H9 (cell line): ENCODE measurements at regions not wholly inside any gene's neighbourhood (a gene's known extent, or its start where the extent isn't known, plus 50 kb on each side); places are given as distances from the start of the nearest gene placed in this dataset.
A peak's percentile ranks its signal among the peaks of the same experiment; 100 is the strongest.

ENCODE experiments used
- DNase-seq: peaks from one replicate; pipeline ENCODE4 v3.0.0-alpha.2; 2017
- H2AFZ ChIP-seq: one replicate; pipeline ENCODE4 v1.6.1; 2013; ENCODE audit warnings: mild to moderate bottlenecking, low read length, control low read depth, moderate library complexity
- H2AK5ac ChIP-seq: 2 replicates; pipeline ENCODE4 v1.6.1; 2013; ENCODE audit warnings: low read length, control low read depth, mixed read lengths; ENCODE audit not compliant: insufficient read length
- H2BK120ac ChIP-seq: one replicate; pipeline ENCODE4 v1.6.1; 2013; ENCODE audit warnings: low read depth, mild to moderate bottlenecking, low read length, control low read depth, inconsistent platforms; ENCODE audit not compliant: poor library complexity, severe bottlenecking
- H2BK12ac ChIP-seq: 2 replicates; pipeline ENCODE4 v1.6.1; 2013; ENCODE audit warnings: low read length, control low read depth, mixed read lengths, low read depth; ENCODE audit not compliant: insufficient read length
- H2BK15ac ChIP-seq: 2 replicates; pipeline ENCODE4 v1.6.1; 2013; ENCODE audit warnings: low read depth, low read length, control low read depth
- H2BK20ac ChIP-seq: one replicate; pipeline ENCODE4 v1.6.1; 2013; ENCODE audit warnings: low read depth, mild to moderate bottlenecking, low read length, control low read depth, inconsistent platforms; ENCODE audit not compliant: poor library complexity, severe bottlenecking
- H2BK5ac ChIP-seq: 2 replicates; pipeline ENCODE4 v1.6.1; 2013; ENCODE audit warnings: low read length, control low read depth, mixed read lengths; ENCODE audit not compliant: insufficient read length
- H3K14ac ChIP-seq: 2 replicates; pipeline ENCODE4 v1.6.1; 2013; ENCODE audit warnings: low read length, control low read depth; ENCODE audit not compliant: insufficient read depth
- H3K18ac ChIP-seq: 2 replicates; pipeline ENCODE4 v1.6.1; 2013; ENCODE audit warnings: low read depth, mild to moderate bottlenecking, mixed read lengths, low read length, control low read depth; ENCODE audit not compliant: insufficient read length
- H3K23ac ChIP-seq: 2 replicates; pipeline ENCODE4 v1.6.1; 2013; ENCODE audit warnings: low read length, control low read depth, mixed read lengths, low read depth; ENCODE audit not compliant: insufficient read length
- H3K23me2 ChIP-seq: 2 replicates; pipeline ENCODE4 v1.6.1; 2013; ENCODE audit warnings: low read depth, mild to moderate bottlenecking, mixed read lengths, low read length, control low read depth; ENCODE audit not compliant: insufficient read length, poor library complexity, severe bottlenecking
- H3K27ac ChIP-seq: 2 replicates; pipeline ENCODE4 v1.5.1; 2013; ENCODE audit warnings: low read length, control low read depth, mixed read lengths, low read depth; ENCODE audit not compliant: insufficient read length
- H3K27me3 ChIP-seq: 2 replicates; pipeline ENCODE4 v1.6.1; 2013; ENCODE audit warnings: low read length, control low read depth, inconsistent platforms; ENCODE audit not compliant: insufficient read depth
- H3K4ac ChIP-seq: 2 replicates; pipeline ENCODE4 v1.6.1; 2013; ENCODE audit warnings: low read depth, mild to moderate bottlenecking, control low read depth, inconsistent platforms, low read length, moderate library complexity
- H3K4me1 ChIP-seq: 2 replicates; pipeline ENCODE4 v1.6.1; 2013; ENCODE audit warnings: low read length, control low read depth, inconsistent platforms; ENCODE audit not compliant: insufficient read depth
- H3K4me2 ChIP-seq: 2 replicates; pipeline ENCODE4 v1.6.1; 2013; ENCODE audit warnings: low read length, control low read depth, mixed read lengths; ENCODE audit not compliant: insufficient read length, insufficient read depth
- H3K56ac ChIP-seq: 2 replicates; pipeline ENCODE4 v1.6.1; 2013; ENCODE audit warnings: low read depth, mild to moderate bottlenecking, mixed read lengths, low read length, control low read depth; ENCODE audit not compliant: insufficient read length
- H3K79me1 ChIP-seq: 2 replicates; pipeline ENCODE4 v1.6.1; 2013; ENCODE audit warnings: low read depth, mild to moderate bottlenecking, moderate library complexity, low read length, control low read depth, inconsistent platforms; ENCODE audit not compliant: insufficient read depth, poor library complexity, severe bottlenecking
- H3K79me2 ChIP-seq: 2 replicates; pipeline ENCODE4 v1.6.1; 2013; ENCODE audit warnings: low read length, control low read depth, inconsistent platforms; ENCODE audit not compliant: insufficient read depth
- H3K9ac ChIP-seq: 2 replicates; pipeline ENCODE4 v1.6.1; 2013; ENCODE audit warnings: low read length, control low read depth, mixed read lengths; ENCODE audit not compliant: insufficient read length; ENCODE audit errors: extremely low read depth
- H3K9me3 ChIP-seq: one replicate; pipeline ENCODE4 v1.6.1; 2013; ENCODE audit warnings: low read depth, low read length, inconsistent platforms; ENCODE audit not compliant: control insufficient read depth
- H3T11ph ChIP-seq: one replicate; pipeline ENCODE4 v1.6.1; 2013; ENCODE audit warnings: mild to moderate bottlenecking, low read length, control low read depth, inconsistent platforms
- H4K20me1 ChIP-seq: one replicate; pipeline ENCODE4 v1.6.1; 2013; ENCODE audit not compliant: control insufficient read depth, insufficient read length, insufficient read depth
- H4K5ac ChIP-seq: 2 replicates; pipeline ENCODE4 v1.6.1; 2013; ENCODE audit warnings: low read depth, mild to moderate bottlenecking, mixed read lengths, low read length, control low read depth; ENCODE audit not compliant: insufficient read length
- H4K8ac ChIP-seq: replicated peaks from 2 replicates; pipeline ENCODE4 v1.6.1; 2013; ENCODE audit warnings: low read length, control low read depth, mixed read lengths, low read depth; ENCODE audit not compliant: insufficient read length
- H4K91ac ChIP-seq: 2 replicates; pipeline ENCODE4 v1.6.1; 2013; ENCODE audit warnings: low read depth, mild to moderate bottlenecking, moderate library complexity, mixed read lengths, low read length, control low read depth; ENCODE audit not compliant: insufficient read length
- H3K27ac Mint-ChIP-seq, 3 experiments: 2 replicates in 2 of 3; 3 replicates in 1 of 3; pipeline ENCODE4 v1.8.0; 2020 to 2021; ENCODE audit warnings: mixed read lengths in 3 of 3, mild to moderate bottlenecking in 1 of 3, moderate library complexity in 1 of 3
- H3K27me3 Mint-ChIP-seq: 2 replicates; pipeline ENCODE4 v1.8.0; 2021; ENCODE audit warnings: low read depth, mild to moderate bottlenecking, moderate library complexity, mixed read lengths
- H3K36me3 Mint-ChIP-seq, 3 experiments: 2 replicates in 2 of 3; 3 replicates in 1 of 3; pipeline ENCODE4 v1.8.0; 2020 to 2021; ENCODE audit warnings: low read depth in 3 of 3, mixed read lengths in 3 of 3; ENCODE audit not compliant: insufficient read depth in 1 of 3
- H3K4me1 Mint-ChIP-seq, 2 experiments: 2 replicates each; pipeline ENCODE4 v1.8.0; 2020; ENCODE audit warnings: mixed read lengths in 2 of 2
- H3K4me3 Mint-ChIP-seq, 2 experiments: 2 replicates in 1 of 2; 3 replicates in 1 of 2; pipeline ENCODE4 v1.8.0; 2020 to 2021; ENCODE audit warnings: mild to moderate bottlenecking in 2 of 2, mixed read lengths in 2 of 2, moderate library complexity in 1 of 2
- H3K9me3 Mint-ChIP-seq, 2 experiments: 2 replicates in 1 of 2; 3 replicates in 1 of 2; pipeline ENCODE4 v1.8.0; 2020; ENCODE audit warnings: mild to moderate bottlenecking in 2 of 2, mixed read lengths in 2 of 2, moderate library complexity in 1 of 2
- CTCF ChIP-seq: fragments of 200-600 bp; sonication (generic); conservative IDR thresholded peaks from 3 replicates; pipeline ENCODE4 v1.8.0; 2021; ENCODE audit warnings: antibody characterized with exemption, mild to moderate bottlenecking
- WGBS: extraction: QIAGEN DNeasy Blood & Tissue Kit; methylation state at CpG from one replicate; pipeline ENCODE4 v1.1.7; 2013; ENCODE audit warnings: missing lambda C conversion rate, low lambda C conversion rate, mixed read lengths; ENCODE audit not compliant: insufficient read length; ENCODE audit errors: extremely low coverage; 5-methylcytosine and 5-hydroxymethylcytosine counted together

- Histone ChIP-seq H3K79me1 (no peaks in the 10 kb centered on the region), H2AK5ac (no peak overlapping the region), H3K9me3 (no peaks in the 10 kb centered on the region), H3K79me2 (no peaks in the 10 kb centered on the region), H3K27ac (no peak overlapping the region), H3K18ac (no peak overlapping the region), H3K27me3 (no peaks in the 10 kb centered on the region), H3K4me1 (no peaks in the 10 kb centered on the region), H2BK5ac (no peak overlapping the region), H2BK20ac (no peak overlapping the region), H3K9ac (no peak overlapping the region), H3K4me2 (no peak overlapping the region), H3K56ac (no peak overlapping the region), H2AFZ (no peak overlapping the region), H4K91ac (no peak overlapping the region), H4K20me1 (no peaks in the 10 kb centered on the region), H3K4ac (no peak overlapping the region), H3K23me2 (no peaks in the 10 kb centered on the region), H2BK12ac (no peak overlapping the region), H2BK120ac (no peak overlapping the region), H3T11ph (no peak overlapping the region), H4K8ac (no peak overlapping the region), H4K5ac (no peak overlapping the region), H2BK15ac (no peak overlapping the region), H3K14ac (no peak overlapping the region), H3K23ac (no peak overlapping the region)
- no peaks in the 10 kb centered on the region for H3K27me3 Mint-ChIP-seq
- H3K4me1 Mint-ChIP-seq = peaks cover 23 to 47% of the 10 kb centered on the region in 2 experiments
- peak overlapping the region in 2 of 3 experiments; percentile 57 to 69; a peak in 6 of 7 replicates for H3K27ac Mint-ChIP-seq
- DNase-seq = no peak
- no peaks in the 10 kb centered on the region; a peak in 1 of 7 replicates for H3K36me3 Mint-ChIP-seq
- TF ChIP-seq CTCF = no peak
- WGBS = no CpG with 5 or more reads among the region's 3 CpGs
- H3K4me3 Mint-ChIP-seq = no peak overlapping the region
- no peaks in the 10 kb centered on the region for H3K9me3 Mint-ChIP-seq
Observed at GRCh38 chr1:96510391-96510790, 211.2 kb upstream of the PTBP2 start.
